NT2/D1 (cell line): ENCODE measurements at regions not wholly inside any gene's neighbourhood (a gene's known extent, or its start where the extent isn't known, plus 50 kb on each side); places are given as distances from the start of the nearest gene placed in this dataset.

Experiments used
- DNase-seq: peaks from one replicate; pipeline ENCODE4 v3.0.0-alpha.2; 2011; ENCODE audit warnings: low read depth, low spot score
- H3K27me3 ChIP-seq: 2 replicates; pipeline ENCODE4 v1.6.0; 2011; ENCODE audit warnings: mild to moderate bottlenecking; ENCODE audit not compliant: insufficient read length, insufficient read depth
- H3K36me3 ChIP-seq: 2 replicates; pipeline ENCODE4 v1.6.1; 2011; ENCODE audit warnings: mild to moderate bottlenecking, low read length, mixed read lengths; ENCODE audit not compliant: insufficient read depth, insufficient read length
- H3K4me1 ChIP-seq: 2 replicates; pipeline ENCODE4 v1.5.1; 2011; ENCODE audit not compliant: insufficient read depth, insufficient read length
- H3K4me3 ChIP-seq: 2 replicates; pipeline ENCODE4 v1.5.1; 2011; ENCODE audit warnings: low read depth; ENCODE audit not compliant: insufficient read length
- H3K9ac ChIP-seq: 2 replicates; pipeline ENCODE4 v1.6.0; 2011; ENCODE audit warnings: low read depth; ENCODE audit not compliant: insufficient read length
- H3K9me3 ChIP-seq: 2 replicates; pipeline ENCODE4 v1.5.1; 2011; ENCODE audit warnings: mild to moderate bottlenecking, low read length; ENCODE audit not compliant: insufficient read depth
- SUZ12 ChIP-seq: IDR thresholded peaks from 2 replicates; pipeline ENCODE4 v1.6.1; 2011; ENCODE audit not compliant: insufficient read length, insufficient read depth; ENCODE audit errors: extremely low read depth
- YY1 ChIP-seq: IDR thresholded peaks from 2 replicates; pipeline ENCODE4 v1.6.1; 2011; ENCODE audit not compliant: insufficient read length, insufficient read depth
- ZNF274 ChIP-seq: IDR thresholded peaks from 2 replicates; pipeline ENCODE4 v1.6.1; 2011; ENCODE audit warnings: mild to moderate bottlenecking, low read depth, low read length

DNA sequence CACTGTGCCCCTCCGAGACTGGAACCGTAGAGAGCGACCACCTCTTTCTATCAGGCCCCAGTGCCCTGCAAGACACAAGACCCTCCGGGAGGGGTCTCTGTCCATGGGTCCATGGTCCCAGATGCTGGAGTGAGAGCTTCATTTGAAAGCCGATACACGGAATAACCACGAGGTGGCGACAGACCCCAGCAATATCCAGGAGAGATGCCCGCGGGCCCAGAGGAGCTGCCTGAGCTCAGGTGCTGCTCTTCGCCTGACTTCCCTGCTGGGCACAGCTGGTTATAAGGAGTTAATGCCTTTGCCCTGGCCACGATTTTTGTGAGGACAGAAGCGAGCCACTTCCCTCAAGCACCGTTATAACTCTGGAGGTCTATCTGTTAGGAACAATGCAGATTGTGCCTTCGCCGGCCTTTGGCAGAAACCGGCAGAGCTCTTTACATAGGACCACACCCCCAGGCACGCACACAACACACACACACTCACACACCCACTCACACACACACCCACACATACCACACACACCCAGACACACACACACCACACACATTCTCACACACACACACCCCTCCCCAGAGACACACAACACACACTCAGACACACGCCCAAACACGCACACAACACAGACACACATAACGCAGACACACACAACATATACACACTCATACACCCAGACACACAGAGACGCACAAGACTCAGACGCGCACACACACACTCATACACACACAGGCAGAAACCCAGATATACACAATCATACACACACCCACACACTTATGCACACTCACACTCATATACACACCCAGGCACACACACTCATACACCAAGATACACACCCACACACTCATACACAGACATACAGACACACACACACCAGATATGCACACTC, 436.4 kb downstream of the SOX9 start:
- Histone ChIP-seq H3K27me3 (no peaks in the 10 kb centered on the region), H3K4me1 (peaks cover 5% of the 10 kb centered on the region), H3K4me3 (no peak overlapping the region), H3K36me3 (no peaks in the 10 kb centered on the region), H3K9me3 (no peaks in the 10 kb centered on the region), H3K9ac (no peak overlapping the region)
- TF ChIP-seq YY1 = no peak
- no peak for TF ChIP-seq ZNF274
- no peak for TF ChIP-seq SUZ12
- DNase-seq = peak; percentile 74

GRCh38 chr17:72558971-72559476, 438.2 kb downstream of the SOX9 start:
- H3K27me3 ChIP-seq = no peaks in the 10 kb centered on the region
- TF ChIP-seq YY1 (no peak), ZNF274 (no peak), SUZ12 (no peak)
- no peak overlapping the region for H3K4me3 ChIP-seq
- no peaks in the 10 kb centered on the region for H3K9me3 ChIP-seq
- no peak overlapping the region for H3K9ac ChIP-seq
- DNase-seq = no peak
- H3K4me1 ChIP-seq = peaks cover 5% of the 10 kb centered on the region
- no peaks in the 10 kb centered on the region for H3K36me3 ChIP-seq

DNA sequence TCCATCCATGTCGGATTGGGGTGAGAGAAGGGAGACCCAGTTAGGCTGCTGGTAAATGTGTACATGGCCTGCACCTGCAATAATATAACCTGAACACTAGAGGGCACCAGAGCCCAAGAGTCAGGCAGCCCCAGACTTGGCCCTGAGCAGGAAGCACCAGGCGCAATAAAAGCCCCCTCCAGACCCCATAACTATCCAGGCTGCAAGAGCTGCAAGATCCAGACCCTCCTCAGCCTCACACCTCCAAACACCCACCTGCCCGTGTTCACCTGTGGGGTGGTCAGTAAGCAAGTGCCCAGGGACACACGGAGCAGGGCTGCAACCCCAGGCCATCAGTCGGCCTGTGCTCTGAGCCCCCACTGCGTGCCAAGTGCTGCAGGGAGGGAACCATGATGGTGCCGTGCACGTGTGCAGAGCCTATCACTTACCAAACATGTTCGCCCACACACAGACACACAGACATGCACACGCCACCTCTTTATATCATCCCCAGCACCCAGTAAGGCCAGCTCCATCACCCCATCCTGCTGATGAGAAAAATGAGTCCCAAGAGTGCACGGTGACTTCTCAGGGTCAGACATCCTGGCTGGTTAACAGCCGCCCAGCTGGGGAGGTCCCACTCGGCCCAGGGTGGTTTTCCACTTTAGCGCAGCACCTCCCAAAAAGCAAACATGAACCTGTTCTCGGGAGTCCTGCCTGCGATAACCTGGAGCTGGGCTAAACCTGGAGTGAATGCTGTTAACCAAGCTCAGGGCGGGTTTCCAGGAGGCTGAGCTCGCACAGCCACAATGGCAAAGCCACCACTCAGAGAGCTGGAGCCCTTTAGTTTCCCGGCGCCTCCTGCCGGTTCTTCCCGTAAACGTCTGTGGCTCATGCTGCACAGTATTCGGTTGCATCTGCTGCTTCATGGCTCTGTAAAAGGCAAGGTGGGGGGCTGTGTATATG, 439.8 kb downstream of the SOX9 start:
- Histone ChIP-seq H3K4me3 (no peak overlapping the region), H3K4me1 (peaks cover 5% of the 10 kb centered on the region), H3K27me3 (no peaks in the 10 kb centered on the region), H3K36me3 (no peaks in the 10 kb centered on the region), H3K9me3 (no peaks in the 10 kb centered on the region), H3K9ac (no peak overlapping the region)
- no peak for TF ChIP-seq YY1
- no peak for TF ChIP-seq ZNF274
- no peak for TF ChIP-seq SUZ12
- DNase-seq = no peak

- Histone ChIP-seq H3K9ac (no peak overlapping the region), H3K4me1 (peaks cover 5% of the 10 kb centered on the region), H3K27me3 (no peaks in the 10 kb centered on the region), H3K9me3 (no peaks in the 10 kb centered on the region), H3K36me3 (no peaks in the 10 kb centered on the region), H3K4me3 (no peak overlapping the region)
- no peak for DNase-seq
- TF ChIP-seq SUZ12 = no peak
- no peak for TF ChIP-seq ZNF274
- no peak for TF ChIP-seq YY1
Measured at GRCh38 chr17:72561266-72561665, 440.4 kb downstream of the SOX9 start.

DNA sequence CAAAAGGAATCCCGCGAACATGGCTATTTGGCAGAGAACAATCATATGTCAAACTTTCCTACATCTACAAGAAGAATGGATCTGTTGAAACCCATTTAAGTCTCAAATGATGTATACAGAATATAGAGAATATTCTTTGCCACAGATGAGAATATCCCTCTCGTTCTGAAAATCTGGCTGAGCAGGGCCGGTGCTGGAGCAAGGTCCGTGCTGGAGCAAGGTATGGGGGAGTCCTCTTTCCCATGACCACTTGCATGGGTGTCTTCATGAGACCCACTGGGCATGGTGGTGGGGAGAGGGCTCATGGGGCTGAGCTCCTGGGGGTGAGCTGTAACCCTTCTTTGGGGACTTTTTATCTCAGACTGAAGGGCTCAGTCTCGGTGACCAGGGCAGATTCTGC, 440.9 kb downstream of the SOX9 start:
- Histone ChIP-seq H3K9ac (no peak overlapping the region), H3K9me3 (no peaks in the 10 kb centered on the region), H3K4me1 (peaks cover 5% of the 10 kb centered on the region), H3K36me3 (no peaks in the 10 kb centered on the region), H3K4me3 (no peak overlapping the region), H3K27me3 (no peaks in the 10 kb centered on the region)
- no peak for DNase-seq
- TF ChIP-seq YY1 (no peak), ZNF274 (no peak), SUZ12 (no peak)

DNA sequence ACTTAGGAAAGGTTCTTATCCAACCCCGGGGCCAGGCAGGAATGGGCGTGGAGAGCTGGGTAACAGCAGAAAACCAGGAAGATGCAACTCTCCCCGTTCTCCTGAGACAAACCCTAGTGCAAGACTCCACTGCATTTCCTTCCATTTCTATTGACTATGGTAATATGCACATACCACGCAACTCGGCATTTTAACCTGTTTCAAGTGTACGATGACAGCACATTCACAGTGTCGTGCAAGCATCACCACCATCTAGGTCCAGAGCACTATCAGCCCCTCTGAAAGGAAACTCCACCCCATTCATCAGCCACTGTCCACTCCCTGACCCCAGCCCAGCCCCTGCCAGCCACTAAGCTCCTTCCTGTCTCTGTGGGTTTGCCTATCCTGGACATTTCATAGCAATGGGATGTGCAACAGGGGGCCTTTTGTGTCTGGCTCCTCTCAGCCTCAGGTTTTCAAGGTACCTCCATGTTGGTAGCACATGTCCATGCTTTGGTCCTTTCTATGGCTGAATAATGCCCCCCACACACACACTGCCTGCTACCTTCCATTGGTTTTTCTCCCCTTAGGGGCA, 441.9 kb downstream of the SOX9 start:
- Histone ChIP-seq H3K4me1 (peaks cover 3% of the 10 kb centered on the region), H3K9ac (no peak overlapping the region), H3K9me3 (no peaks in the 10 kb centered on the region), H3K27me3 (no peaks in the 10 kb centered on the region), H3K4me3 (no peak overlapping the region), H3K36me3 (no peaks in the 10 kb centered on the region)
- TF ChIP-seq SUZ12 (no peak), ZNF274 (no peak)
- DNase-seq = no peak

- H3K4me3 ChIP-seq = no peak overlapping the region
- no peak for DNase-seq
- no peaks in the 10 kb centered on the region for H3K9me3 ChIP-seq
- TF ChIP-seq SUZ12 (no peak), YY1 (no peak), ZNF274 (no peak)
- no peaks in the 10 kb centered on the region for H3K27me3 ChIP-seq
- H3K4me1 ChIP-seq = peaks cover 3% of the 10 kb centered on the region
- H3K36me3 ChIP-seq = no peaks in the 10 kb centered on the region
- no peak overlapping the region for H3K9ac ChIP-seq
Measured at GRCh38 chr17:72563952-72564351, 443.1 kb downstream of the SOX9 start.
